Mesodermal cell (in vitro differentiated cells): ENCODE measurements at regions not wholly inside any gene's neighbourhood (a gene's known extent, or its start where the extent isn't known, plus 50 kb on each side); places are given as distances from the start of the nearest gene placed in this dataset.

Experiments
- H3K27ac ChIP-seq: 2 replicates; pipeline ENCODE4 v1.7.0; 2013; ENCODE audit warnings: mild to moderate bottlenecking, low read depth, low read length, moderate library complexity; ENCODE audit not compliant: severe bottlenecking
- H3K36me3 ChIP-seq: 2 replicates; pipeline ENCODE4 v1.7.1; 2013; ENCODE audit warnings: mild to moderate bottlenecking, low read length, moderate library complexity; ENCODE audit not compliant: control insufficient read depth, insufficient read depth
- H3K4me1 ChIP-seq: one replicate; pipeline ENCODE4 v1.7.1; 2013; ENCODE audit warnings: mild to moderate bottlenecking, low read length; ENCODE audit not compliant: insufficient read depth, control insufficient read depth, poor library complexity, severe bottlenecking
- H3K4me3 ChIP-seq: 2 replicates; pipeline ENCODE4 v1.7.0; 2013; ENCODE audit warnings: low read length, control low read depth, mild to moderate bottlenecking; ENCODE audit not compliant: insufficient read depth, poor library complexity, severe bottlenecking; ENCODE audit errors: extremely low read depth
- H3K9me3 ChIP-seq: 2 replicates; pipeline ENCODE4 v1.7.1; 2013; ENCODE audit warnings: mild to moderate bottlenecking, low read length, moderate library complexity; ENCODE audit not compliant: control insufficient read depth
- WGBS, 2 experiments: methylation state at CpG; one replicate each; pipeline ENCODE4 v1.1.5; 2013; ENCODE audit warnings: missing lambda C conversion rate in 2 of 2; ENCODE audit not compliant: insufficient coverage in 2 of 2; 5-methylcytosine and 5-hydroxymethylcytosine counted together

DNA sequence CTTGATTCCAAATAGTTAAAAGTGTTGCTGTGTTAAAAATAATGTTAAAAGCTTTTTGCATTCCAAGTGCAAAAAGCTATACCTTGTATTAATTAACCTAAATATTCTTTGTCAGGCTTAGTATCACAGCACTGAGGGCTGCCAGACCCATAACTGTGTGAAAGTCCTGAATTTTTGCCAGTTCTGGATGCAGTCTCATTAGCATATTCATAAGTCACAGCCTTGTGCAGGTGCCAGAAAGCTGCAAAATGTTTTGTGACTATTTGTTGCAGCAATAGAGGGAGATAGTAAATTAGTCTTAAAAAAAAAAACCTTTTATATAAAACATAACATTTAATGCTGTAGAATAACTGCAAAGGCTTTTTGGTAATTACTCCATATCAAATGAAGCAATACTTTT is 56.6 kb downstream of the SLITRK1 start:
- no peaks in the 10 kb centered on the region for H3K36me3 ChIP-seq
- no peaks in the 10 kb centered on the region for H3K4me1 ChIP-seq
- no peaks in the 10 kb centered on the region for H3K9me3 ChIP-seq
- H3K4me3 ChIP-seq = no peak overlapping the region
- no peak overlapping the region for H3K27ac ChIP-seq

DNA sequence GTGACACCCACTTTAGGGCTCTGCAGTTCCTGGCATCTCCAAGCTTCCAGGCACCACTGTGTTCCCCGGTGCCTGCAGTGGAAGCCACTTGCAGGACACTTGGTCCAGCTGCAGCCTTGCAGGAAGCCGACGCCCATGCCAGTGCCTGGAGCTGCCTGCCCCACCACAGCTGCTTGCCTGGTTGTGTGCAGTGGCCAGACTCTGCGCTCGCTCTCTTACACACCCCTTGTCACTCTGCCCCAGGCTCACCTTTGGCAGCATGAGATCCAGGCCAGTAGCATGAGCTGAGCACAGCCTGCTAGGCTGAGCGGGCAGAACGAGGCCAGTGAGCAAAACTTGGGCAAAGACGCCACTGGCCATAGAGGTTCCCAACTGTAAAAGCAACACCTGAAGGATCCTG is 57.7 kb downstream of the SLITRK1 start:
- no peaks in the 10 kb centered on the region for H3K4me1 ChIP-seq
- H3K9me3 ChIP-seq = no peaks in the 10 kb centered on the region
- H3K36me3 ChIP-seq = no peaks in the 10 kb centered on the region
- no peak overlapping the region for H3K4me3 ChIP-seq
- no peak overlapping the region for H3K27ac ChIP-seq
- 85 to 97% methylated on average over 6 to 8 of the region's 8 CpGs for WGBS, 2 experiments

DNA sequence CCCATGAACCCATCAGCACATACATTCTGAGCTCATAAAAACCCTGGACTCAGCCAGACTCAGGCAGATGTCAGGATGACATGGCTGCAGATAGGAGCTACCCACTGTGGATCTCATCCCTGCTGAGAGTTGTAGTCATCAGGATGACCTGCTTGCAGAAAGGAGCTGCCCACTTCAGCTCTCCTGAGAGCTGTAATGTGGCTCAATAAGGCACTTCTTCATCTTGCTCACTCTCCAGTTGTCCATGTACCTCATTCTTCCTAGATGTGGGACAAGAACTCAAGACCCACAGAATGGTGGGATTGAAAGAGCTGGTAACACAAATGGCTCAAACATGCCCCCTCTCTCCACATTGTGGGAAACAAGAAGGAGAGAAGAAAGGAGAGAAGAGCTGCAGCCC is 58.2 kb downstream of the SLITRK1 start:
- Histone ChIP-seq H3K4me3 (no peak overlapping the region), H3K36me3 (no peaks in the 10 kb centered on the region), H3K27ac (no peak overlapping the region), H3K4me1 (no peaks in the 10 kb centered on the region), H3K9me3 (no peaks in the 10 kb centered on the region)

DNA sequence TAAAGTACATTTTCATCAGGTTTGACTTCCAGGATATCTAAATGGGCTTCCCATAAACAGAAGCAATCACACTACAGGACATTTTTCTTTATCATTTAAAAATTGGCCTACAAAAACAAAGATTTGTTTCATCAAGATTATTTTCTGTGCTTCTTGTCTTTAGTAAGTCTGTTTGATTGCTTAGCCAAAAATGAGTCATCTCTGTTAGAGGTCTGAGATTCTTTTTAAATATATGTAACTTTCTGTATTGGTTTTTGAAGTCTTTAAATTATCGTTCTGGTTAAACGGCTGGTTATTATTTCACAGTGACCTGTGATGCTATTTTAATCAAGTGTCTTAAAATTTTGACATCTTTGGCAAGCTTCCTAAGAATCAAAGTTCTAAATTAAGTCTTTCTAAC is 62.7 kb downstream of the SLITRK1 start:
- Histone ChIP-seq H3K27ac (no peak overlapping the region), H3K9me3 (no peaks in the 10 kb centered on the region), H3K4me1 (no peaks in the 10 kb centered on the region), H3K4me3 (no peak overlapping the region), H3K36me3 (no peaks in the 10 kb centered on the region)
- WGBS, 2 experiments = 82% methylated on average over 2 of the region's 2 CpGs; no CpG with 5 or more reads in 1 of the 2 experiments

DNA sequence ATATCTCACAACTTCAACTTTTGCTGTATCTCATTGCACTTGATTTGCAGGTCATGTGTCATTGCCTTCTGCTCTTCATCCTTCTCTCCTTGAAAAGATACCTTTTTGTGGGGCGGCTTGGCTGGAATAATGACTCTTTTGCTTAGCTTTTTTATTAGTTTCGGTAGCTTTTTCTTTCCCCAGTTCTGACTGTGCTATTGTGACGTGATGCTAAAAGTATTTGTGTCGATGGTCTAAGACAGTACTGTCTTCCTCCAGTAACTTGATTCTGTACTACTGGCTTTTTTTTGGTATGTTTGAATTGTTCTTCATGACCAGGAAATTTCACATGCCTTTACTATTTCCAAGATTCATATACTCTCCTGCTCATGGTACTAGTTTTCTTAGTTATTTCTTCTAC is 63.1 kb downstream of the SLITRK1 start:
- Histone ChIP-seq H3K4me1 (no peaks in the 10 kb centered on the region), H3K4me3 (no peak overlapping the region), H3K9me3 (no peaks in the 10 kb centered on the region), H3K36me3 (no peaks in the 10 kb centered on the region), H3K27ac (no peak overlapping the region)
- 60 to 100% methylated on average over 1 of the region's 4 CpGs for WGBS, 2 experiments

DNA sequence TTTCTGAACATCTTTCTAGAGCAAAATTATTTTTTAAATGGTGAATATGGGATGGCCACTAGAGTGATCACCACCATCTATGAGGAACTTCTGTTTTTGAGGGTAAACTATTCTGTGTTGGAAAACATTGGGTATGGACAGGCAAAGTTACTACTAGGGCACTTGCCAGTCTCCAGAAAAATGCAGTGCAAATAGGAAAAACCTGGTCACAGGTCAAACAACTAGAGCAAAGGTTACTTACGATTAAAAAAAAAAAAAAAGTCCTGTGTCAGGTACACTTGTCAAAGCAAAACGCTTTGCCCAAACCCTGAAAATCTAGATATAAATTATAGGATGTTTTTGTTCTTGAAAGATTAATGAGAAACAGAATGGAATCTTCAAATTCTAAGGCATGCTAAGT is 66.2 kb downstream of the SLITRK1 start:
- Histone ChIP-seq H3K9me3 (no peaks in the 10 kb centered on the region), H3K36me3 (no peaks in the 10 kb centered on the region), H3K4me1 (no peaks in the 10 kb centered on the region), H3K4me3 (no peak overlapping the region), H3K27ac (no peak overlapping the region)
- WGBS, 2 experiments = 90% methylated on average over 1 of the region's 2 CpGs; no CpG with 5 or more reads in 1 of the 2 experiments

GRCh38 chr13:83815598-83815997 is 66.7 kb downstream of the SLITRK1 start:
- Histone ChIP-seq H3K36me3 (no peaks in the 10 kb centered on the region), H3K9me3 (no peaks in the 10 kb centered on the region), H3K4me1 (no peaks in the 10 kb centered on the region), H3K27ac (no peak overlapping the region), H3K4me3 (no peak overlapping the region)
- WGBS, 2 experiments = 100% methylated on average over 1 of the region's 1 CpG; no CpG with 5 or more reads in 1 of the 2 experiments

- Histone ChIP-seq H3K9me3 (no peaks in the 10 kb centered on the region), H3K36me3 (no peaks in the 10 kb centered on the region), H3K4me1 (no peaks in the 10 kb centered on the region), H3K4me3 (no peak overlapping the region), H3K27ac (no peak overlapping the region)
- 100% methylated on average over 1 of the region's 2 CpGs; no CpG with 5 or more reads in 1 of the 2 experiments for WGBS, 2 experiments
These were observed 72.1 kb downstream of the SLITRK1 start for GRCh38 chr13:83810136-83810535.

DNA sequence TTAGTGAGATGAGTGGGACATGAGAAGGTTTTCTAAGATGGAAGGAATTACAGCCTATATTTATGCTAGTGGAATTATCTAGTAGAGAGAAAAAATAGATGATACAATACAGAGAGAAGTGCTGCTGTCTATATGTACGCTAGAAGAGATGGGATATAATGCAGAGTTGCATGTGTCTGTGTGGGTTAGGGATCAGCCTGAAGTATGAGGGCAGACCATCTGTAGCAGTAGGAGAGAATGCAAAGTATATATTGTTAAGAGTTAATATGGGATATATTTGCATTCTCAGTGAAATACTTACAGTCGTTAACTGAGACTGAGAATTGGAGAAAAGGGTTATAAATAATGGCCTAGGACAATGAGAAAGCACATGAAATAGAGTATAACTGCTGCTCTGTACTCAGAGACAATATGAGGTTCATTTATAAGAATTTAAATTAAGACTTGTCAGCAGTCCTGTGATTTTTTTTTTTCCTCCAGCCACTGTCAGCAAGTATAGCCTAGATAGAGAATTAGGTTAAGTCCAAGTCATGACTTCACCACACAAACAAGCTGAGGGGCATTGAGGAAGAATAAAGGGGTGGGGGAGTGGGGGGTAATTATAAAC is 77.8 kb downstream of the SLITRK1 start:
- Histone ChIP-seq H3K36me3 (no peaks in the 10 kb centered on the region), H3K9me3 (no peaks in the 10 kb centered on the region), H3K27ac (no peak overlapping the region), H3K4me1 (no peaks in the 10 kb centered on the region), H3K4me3 (no peak overlapping the region)
- 79 to 96% methylated on average over 2 of the region's 2 CpGs for WGBS, 2 experiments

GRCh38 chr13:83798731-83799130 is 83.5 kb downstream of the SLITRK1 start:
- WGBS, 2 experiments = no CpG with 5 or more reads among the region's 1 CpG
- Histone ChIP-seq H3K4me3 (no peak overlapping the region), H3K4me1 (no peaks in the 10 kb centered on the region), H3K27ac (no peak overlapping the region), H3K36me3 (no peaks in the 10 kb centered on the region), H3K9me3 (no peaks in the 10 kb centered on the region)

DNA sequence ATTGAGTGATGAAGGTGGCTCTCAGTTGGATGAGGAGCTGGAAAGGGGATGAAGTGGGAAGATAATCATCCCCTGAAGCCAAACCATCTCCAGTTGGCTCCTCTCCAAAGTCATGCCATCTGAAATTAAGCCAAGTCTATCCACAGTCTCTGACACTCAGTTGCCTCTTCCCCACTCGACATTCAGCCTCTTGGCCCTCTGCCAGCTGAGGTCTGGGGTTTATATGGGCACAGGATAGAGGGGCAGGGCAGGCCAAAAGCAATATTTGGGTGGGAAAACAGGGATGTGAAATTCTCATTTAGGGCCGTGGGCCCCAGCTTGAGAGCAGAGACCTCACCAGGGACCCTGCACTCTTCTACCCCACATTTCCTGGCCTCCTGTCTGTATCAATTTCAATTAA is 85.9 kb downstream of the SLITRK1 start:
- H3K4me3 ChIP-seq = no peak overlapping the region
- H3K4me1 ChIP-seq = no peaks in the 10 kb centered on the region
- H3K36me3 ChIP-seq = no peaks in the 10 kb centered on the region
- H3K27ac ChIP-seq = no peak overlapping the region
- H3K9me3 ChIP-seq = no peaks in the 10 kb centered on the region
- no CpG with 5 or more reads among the region's 2 CpGs for WGBS, 2 experiments
